H1 (cell line): ENCODE measurements at regions not wholly inside any gene's neighbourhood (a gene's known extent, or its start where the extent isn't known, plus 50 kb on each side); places are given as distances from the start of the nearest gene placed in this dataset.

Source experiments
- TF ChIP-seq, protein P1 (sequence below): fragments of 300-600 bp; sonication (generic); IDR thresholded peaks from 2 replicates; pipeline ENCODE4 v1.7.1; 2012; ENCODE audit warnings: low read length, moderate library complexity, mild to moderate bottlenecking, inconsistent platforms; ENCODE audit not compliant: insufficient replicate concordance

GRCh38 chr5:158529454-158529853 lies 570.3 kb downstream of the EBF1 start (continued):
- TF ChIP-seq, protein P1, sequence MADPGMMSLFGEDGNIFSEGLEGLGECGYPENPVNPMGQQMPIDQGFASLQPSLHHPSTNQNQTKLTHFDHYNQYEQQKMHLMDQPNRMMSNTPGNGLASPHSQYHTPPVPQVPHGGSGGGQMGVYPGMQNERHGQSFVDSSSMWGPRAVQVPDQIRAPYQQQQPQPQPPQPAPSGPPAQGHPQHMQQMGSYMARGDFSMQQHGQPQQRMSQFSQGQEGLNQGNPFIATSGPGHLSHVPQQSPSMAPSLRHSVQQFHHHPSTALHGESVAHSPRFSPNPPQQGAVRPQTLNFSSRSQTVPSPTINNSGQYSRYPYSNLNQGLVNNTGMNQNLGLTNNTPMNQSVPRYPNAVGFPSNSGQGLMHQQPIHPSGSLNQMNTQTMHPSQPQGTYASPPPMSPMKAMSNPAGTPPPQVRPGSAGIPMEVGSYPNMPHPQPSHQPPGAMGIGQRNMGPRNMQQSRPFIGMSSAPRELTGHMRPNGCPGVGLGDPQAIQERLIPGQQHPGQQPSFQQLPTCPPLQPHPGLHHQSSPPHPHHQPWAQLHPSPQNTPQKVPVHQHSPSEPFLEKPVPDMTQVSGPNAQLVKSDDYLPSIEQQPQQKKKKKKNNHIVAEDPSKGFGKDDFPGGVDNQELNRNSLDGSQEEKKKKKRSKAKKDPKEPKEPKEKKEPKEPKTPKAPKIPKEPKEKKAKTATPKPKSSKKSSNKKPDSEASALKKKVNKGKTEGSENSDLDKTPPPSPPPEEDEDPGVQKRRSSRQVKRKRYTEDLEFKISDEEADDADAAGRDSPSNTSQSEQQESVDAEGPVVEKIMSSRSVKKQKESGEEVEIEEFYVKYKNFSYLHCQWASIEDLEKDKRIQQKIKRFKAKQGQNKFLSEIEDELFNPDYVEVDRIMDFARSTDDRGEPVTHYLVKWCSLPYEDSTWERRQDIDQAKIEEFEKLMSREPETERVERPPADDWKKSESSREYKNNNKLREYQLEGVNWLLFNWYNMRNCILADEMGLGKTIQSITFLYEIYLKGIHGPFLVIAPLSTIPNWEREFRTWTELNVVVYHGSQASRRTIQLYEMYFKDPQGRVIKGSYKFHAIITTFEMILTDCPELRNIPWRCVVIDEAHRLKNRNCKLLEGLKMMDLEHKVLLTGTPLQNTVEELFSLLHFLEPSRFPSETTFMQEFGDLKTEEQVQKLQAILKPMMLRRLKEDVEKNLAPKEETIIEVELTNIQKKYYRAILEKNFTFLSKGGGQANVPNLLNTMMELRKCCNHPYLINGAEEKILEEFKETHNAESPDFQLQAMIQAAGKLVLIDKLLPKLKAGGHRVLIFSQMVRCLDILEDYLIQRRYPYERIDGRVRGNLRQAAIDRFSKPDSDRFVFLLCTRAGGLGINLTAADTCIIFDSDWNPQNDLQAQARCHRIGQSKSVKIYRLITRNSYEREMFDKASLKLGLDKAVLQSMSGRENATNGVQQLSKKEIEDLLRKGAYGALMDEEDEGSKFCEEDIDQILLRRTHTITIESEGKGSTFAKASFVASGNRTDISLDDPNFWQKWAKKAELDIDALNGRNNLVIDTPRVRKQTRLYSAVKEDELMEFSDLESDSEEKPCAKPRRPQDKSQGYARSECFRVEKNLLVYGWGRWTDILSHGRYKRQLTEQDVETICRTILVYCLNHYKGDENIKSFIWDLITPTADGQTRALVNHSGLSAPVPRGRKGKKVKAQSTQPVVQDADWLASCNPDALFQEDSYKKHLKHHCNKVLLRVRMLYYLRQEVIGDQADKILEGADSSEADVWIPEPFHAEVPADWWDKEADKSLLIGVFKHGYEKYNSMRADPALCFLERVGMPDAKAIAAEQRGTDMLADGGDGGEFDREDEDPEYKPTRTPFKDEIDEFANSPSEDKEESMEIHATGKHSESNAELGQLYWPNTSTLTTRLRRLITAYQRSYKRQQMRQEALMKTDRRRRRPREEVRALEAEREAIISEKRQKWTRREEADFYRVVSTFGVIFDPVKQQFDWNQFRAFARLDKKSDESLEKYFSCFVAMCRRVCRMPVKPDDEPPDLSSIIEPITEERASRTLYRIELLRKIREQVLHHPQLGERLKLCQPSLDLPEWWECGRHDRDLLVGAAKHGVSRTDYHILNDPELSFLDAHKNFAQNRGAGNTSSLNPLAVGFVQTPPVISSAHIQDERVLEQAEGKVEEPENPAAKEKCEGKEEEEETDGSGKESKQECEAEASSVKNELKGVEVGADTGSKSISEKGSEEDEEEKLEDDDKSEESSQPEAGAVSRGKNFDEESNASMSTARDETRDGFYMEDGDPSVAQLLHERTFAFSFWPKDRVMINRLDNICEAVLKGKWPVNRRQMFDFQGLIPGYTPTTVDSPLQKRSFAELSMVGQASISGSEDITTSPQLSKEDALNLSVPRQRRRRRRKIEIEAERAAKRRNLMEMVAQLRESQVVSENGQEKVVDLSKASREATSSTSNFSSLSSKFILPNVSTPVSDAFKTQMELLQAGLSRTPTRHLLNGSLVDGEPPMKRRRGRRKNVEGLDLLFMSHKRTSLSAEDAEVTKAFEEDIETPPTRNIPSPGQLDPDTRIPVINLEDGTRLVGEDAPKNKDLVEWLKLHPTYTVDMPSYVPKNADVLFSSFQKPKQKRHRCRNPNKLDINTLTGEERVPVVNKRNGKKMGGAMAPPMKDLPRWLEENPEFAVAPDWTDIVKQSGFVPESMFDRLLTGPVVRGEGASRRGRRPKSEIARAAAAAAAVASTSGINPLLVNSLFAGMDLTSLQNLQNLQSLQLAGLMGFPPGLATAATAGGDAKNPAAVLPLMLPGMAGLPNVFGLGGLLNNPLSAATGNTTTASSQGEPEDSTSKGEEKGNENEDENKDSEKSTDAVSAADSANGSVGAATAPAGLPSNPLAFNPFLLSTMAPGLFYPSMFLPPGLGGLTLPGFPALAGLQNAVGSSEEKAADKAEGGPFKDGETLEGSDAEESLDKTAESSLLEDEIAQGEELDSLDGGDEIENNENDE, result no peak
